ENCODE measurements at regions not wholly inside any gene's neighbourhood (a gene's known extent, or its start where the extent isn't known, plus 50 kb on each side); places are given as distances from the start of the nearest gene placed in this dataset.

- no peaks in the 10 kb centered on the region for H3K27me3 ChIP-seq (ENCODE audit: control insufficient read depth, insufficient read depth, low read length)
- DNase-seq (no peak), FAIRE-seq (no peak)
- no peak for TF ChIP-seq CTCF (IDR thresholded peaks at IDR 0.05; ENCODE audit: borderline replicate concordance, extremely low read depth, insufficient read depth)
- H3K9me3 ChIP-seq (ENCODE audit: control insufficient read depth in 2 of 3, insufficient read depth in 1 of 3, low read length in 3 of 3), result no peaks in the 10 kb centered on the region
- no peaks in the 10 kb centered on the region for H3K4me1 ChIP-seq (ENCODE audit: control insufficient read depth in 2 of 3, insufficient read depth in 2 of 3, low read depth in 1 of 3, low read length in 3 of 3)
- H3K9ac ChIP-seq (ENCODE audit: low read length in 3 of 3), result no peak overlapping the region
- H3K36me3 ChIP-seq (ENCODE audit: control insufficient read depth in 2 of 3, insufficient read depth in 3 of 3, low read length in 3 of 3), result no peaks in the 10 kb centered on the region
- H3K4me3 ChIP-seq (ENCODE audit: low read length in 3 of 3), result no peak overlapping the region
- intact Hi-C loops (cut with DNase I), result no loop called here
- no peak overlapping the region for H3K27ac ChIP-seq (ENCODE audit: low read depth in 2 of 2, low read length in 2 of 2)
Observed at GRCh38 chr22:34913826-34914225, 152.1 kb upstream of the ISX start.

DNA sequence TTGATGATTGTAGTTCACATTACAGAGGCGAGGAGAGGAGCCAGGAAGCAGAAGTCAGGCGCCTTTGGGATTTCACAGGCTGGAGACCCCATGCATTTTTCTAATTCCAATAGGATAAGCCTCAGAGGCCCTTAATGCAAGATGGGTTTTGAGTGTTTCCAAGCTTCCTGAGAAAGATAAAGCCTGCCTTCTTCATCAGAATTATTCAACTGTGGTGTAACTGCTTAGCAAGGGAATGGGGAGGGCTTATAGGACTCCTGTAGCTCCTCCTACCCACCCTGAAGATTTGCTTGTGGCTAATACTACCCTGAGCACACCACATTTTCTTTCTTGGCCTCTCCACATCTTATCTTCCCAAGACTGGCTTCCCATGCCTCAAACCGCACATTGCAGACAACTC, 151.1 kb upstream of the ISX start:
- no peak overlapping the region for H3K4me3 ChIP-seq (ENCODE audit: low read length in 3 of 3)
- DNase-seq (peak in 2 of 5 donors; percentile 3 to 24), FAIRE-seq (no peak)
- H3K4me1 ChIP-seq (ENCODE audit: control insufficient read depth in 2 of 3, insufficient read depth in 2 of 3, low read depth in 1 of 3, low read length in 3 of 3), result no peaks in the 10 kb centered on the region
- no peaks in the 10 kb centered on the region for H3K36me3 ChIP-seq (ENCODE audit: control insufficient read depth in 2 of 3, insufficient read depth in 3 of 3, low read length in 3 of 3)
- intact Hi-C loops (cut with DNase I), result no loop called here
- no peaks in the 10 kb centered on the region for H3K9me3 ChIP-seq (ENCODE audit: control insufficient read depth in 2 of 3, insufficient read depth in 1 of 3, low read length in 3 of 3)
- TF ChIP-seq CTCF (IDR thresholded peaks at IDR 0.05; ENCODE audit: borderline replicate concordance, extremely low read depth, insufficient read depth), result no peak
- no peak overlapping the region for H3K27ac ChIP-seq (ENCODE audit: low read depth in 2 of 2, low read length in 2 of 2)
- H3K9ac ChIP-seq (ENCODE audit: low read length in 3 of 3), result no peak overlapping the region
- no peaks in the 10 kb centered on the region for H3K27me3 ChIP-seq (ENCODE audit: control insufficient read depth, insufficient read depth, low read length)

DNA sequence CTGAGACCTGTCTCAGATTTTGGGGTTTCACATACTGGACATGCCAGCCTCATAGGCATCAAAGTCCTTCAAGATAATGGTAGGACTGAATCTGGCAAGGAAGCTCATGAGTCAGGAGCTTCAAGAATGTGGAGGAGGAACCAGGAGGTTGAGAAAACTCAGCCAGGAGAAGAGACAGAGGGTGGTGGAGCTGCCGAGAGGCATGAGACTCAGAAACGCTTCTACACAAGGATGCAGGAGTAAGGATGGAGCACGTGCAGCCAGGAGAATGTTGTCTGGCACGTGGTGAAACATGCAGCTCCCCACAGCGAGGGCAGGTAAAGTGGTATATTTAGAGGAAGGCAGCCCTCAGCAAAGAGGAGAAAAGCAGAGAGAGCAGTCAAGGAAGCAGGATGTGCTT, 148.7 kb upstream of the ISX start:
- no peak for FAIRE-seq

More for the DNA sequence above, 148.7 kb upstream of the ISX start:
- no peak overlapping the region for H3K9ac ChIP-seq (ENCODE audit: low read length in 3 of 3)
- H3K9me3 ChIP-seq (ENCODE audit: control insufficient read depth in 2 of 3, insufficient read depth in 1 of 3, low read length in 3 of 3), result no peaks in the 10 kb centered on the region
- no peak overlapping the region for H3K27ac ChIP-seq (ENCODE audit: low read depth in 2 of 2, low read length in 2 of 2)
- intact Hi-C loops (cut with DNase I), result no loop called here
- H3K4me3 ChIP-seq (ENCODE audit: low read length in 3 of 3), result no peak overlapping the region
- H3K4me1 ChIP-seq (ENCODE audit: control insufficient read depth in 2 of 3, insufficient read depth in 2 of 3, low read depth in 1 of 3, low read length in 3 of 3), result no peaks in the 10 kb centered on the region
- no peak for TF ChIP-seq CTCF (IDR thresholded peaks at IDR 0.05; ENCODE audit: borderline replicate concordance, extremely low read depth, insufficient read depth)
- no peaks in the 10 kb centered on the region for H3K27me3 ChIP-seq (ENCODE audit: control insufficient read depth, insufficient read depth, low read length)
- no peaks in the 10 kb centered on the region for H3K36me3 ChIP-seq (ENCODE audit: control insufficient read depth in 2 of 3, insufficient read depth in 3 of 3, low read length in 3 of 3)
- no peak for DNase-seq
